Stomach (tissue), 8 donors: ENCODE measurements at regions not wholly inside any gene's neighbourhood (a gene's known extent, or its start where the extent isn't known, plus 50 kb on each side); places are given as distances from the start of the nearest gene placed in this dataset.

Source experiments
- DNase-seq, 2 donors: peaks; one replicate each; pipeline versions ENCODE4 v3.0.0 to v3.0.0-alpha.2; 2013 to 2019
- H3K27ac ChIP-seq, 5 donors: fragments of 200-600 bp in 4 of 5; sonication (generic) in 4 of 5; one replicate each; pipeline ENCODE4 v1.5.1; 2013 to 2019; ENCODE audit warnings: mild to moderate bottlenecking in 1 of 5, moderate library complexity in 1 of 5
- H3K27me3 ChIP-seq, 3 donors: fragments of 200-600 bp; sonication (generic); one replicate each; pipeline ENCODE4 v1.5.1; 2017 to 2019; ENCODE audit warnings: mixed run types in 1 of 3
- H3K36me3 ChIP-seq, 4 donors: fragments of 200-600 bp; sonication (generic); 1 replicate in 3 of 4; 2 replicates in 1 of 4; pipeline ENCODE4 v1.5.1; 2016 to 2019
- H3K4me1 ChIP-seq, 4 donors: fragments of 200-600 bp; sonication (generic); one replicate each; pipeline ENCODE4 v1.5.1; 2016 to 2019
- H3K4me3 ChIP-seq, 4 donors: fragments of 200-600 bp; sonication (generic) in 3 of 4; one replicate each; pipeline ENCODE4 v1.5.1; 2016 to 2019; ENCODE audit warnings: mild to moderate bottlenecking in 1 of 4
- H3K9me3 ChIP-seq, 4 donors: fragments of 200-600 bp; sonication (generic); one replicate each; pipeline ENCODE4 v1.5.1; 2016 to 2019
- EP300 ChIP-seq: sonication (generic); formaldehyde crosslinking; IDR thresholded peaks from one replicate; pipeline ENCODE4 v1.6.1; 2017; ENCODE audit warnings: antibody characterized with exemption
- POLR2A ChIP-seq, 4 donors: fragments of 450-650 bp; IDR thresholded peaks; one replicate each; pipeline ENCODE4 v1.6.1; 2016; ENCODE audit warnings: antibody characterized with exemption in 4 of 4, control low read depth in 2 of 4, mild to moderate bottlenecking in 1 of 4, moderate library complexity in 1 of 4
- POLR2AphosphoS5 ChIP-seq, 3 donors: sonication (generic); formaldehyde crosslinking; IDR thresholded peaks; one replicate each; pipeline ENCODE4 v1.6.1; 2016; ENCODE audit warnings: antibody characterized with exemption in 3 of 3
- WGBS, 5 donors: extraction: QIAGEN DNeasy Blood & Tissue Kit in 3 of 5; methylation state at CpG; one replicate each; pipeline versions ENCODE4 v1.1.5 to v1.1.7; 2013 to 2018; 5-methylcytosine and 5-hydroxymethylcytosine counted together
- intact Hi-C: fragments of 100-400 bp; cut with DNase I; formaldehyde crosslinking; loops from one replicate; pipeline ENCODE4 v1.15.1; 2023; ENCODE audit warnings: low total_unique reads
- TF ChIP-seq, protein P1 (sequence below), 7 experiments: fragments of 450-650 bp in 4 of 7; fragments of 200-600 bp in 3 of 7; sonication (generic) in 3 of 7; IDR thresholded peaks; one replicate each; pipeline ENCODE4 v1.5.1; 2016 to 2019; ENCODE audit warnings: antibody characterized with exemption in 7 of 7, control low read depth in 2 of 7, mild to moderate bottlenecking in 1 of 7
- donor health status: healthy with polysubstance abuse.
- donor health status: Bipolar disorder and iron deficiency.
- donor health status: healthy.

DNA sequence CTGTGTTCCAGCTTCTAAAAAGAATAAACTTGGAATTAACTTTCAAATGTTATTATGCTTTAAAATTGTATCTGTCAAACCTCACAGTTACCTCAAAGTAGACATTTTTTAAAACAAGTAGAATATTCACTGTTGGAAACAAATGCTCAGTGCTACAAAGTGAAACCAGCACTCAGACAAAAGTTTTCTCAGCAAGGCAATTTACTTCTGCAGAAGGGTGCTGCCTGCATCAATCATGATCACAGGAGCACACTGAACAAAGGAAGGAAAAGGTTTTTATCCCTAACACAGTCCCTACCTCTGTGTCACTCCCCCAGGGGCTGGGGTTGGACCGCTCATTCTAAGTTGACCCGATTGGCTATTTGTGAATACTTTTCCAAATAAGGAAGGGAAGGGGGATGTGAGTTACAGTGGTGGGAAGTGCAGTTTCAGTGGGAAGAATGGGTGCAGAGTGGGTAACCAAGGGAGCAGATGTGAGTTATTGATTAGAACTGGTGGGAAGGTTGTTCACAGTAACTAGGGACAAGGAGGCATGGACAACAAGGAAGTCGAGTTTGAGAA, 63.0 kb upstream of the CDK20 start:
- Histone ChIP-seq H3K4me3 (no peak overlapping the region), H3K27ac (no peak overlapping the region), H3K9me3 (peaks cover 6 to 35% (median 25%) of the 10 kb centered on the region in 4 donors), H3K36me3 (no peaks in the 10 kb centered on the region), H3K4me1 (no peaks in the 10 kb centered on the region), H3K27me3 (no peaks in the 10 kb centered on the region)
- intact Hi-C loops = no loop called here
- DNase-seq = no peak
- no peak for TF ChIP-seq POLR2AphosphoS5 (IDR thresholded peaks at IDR 0.05)
- TF ChIP-seq, protein P1, sequence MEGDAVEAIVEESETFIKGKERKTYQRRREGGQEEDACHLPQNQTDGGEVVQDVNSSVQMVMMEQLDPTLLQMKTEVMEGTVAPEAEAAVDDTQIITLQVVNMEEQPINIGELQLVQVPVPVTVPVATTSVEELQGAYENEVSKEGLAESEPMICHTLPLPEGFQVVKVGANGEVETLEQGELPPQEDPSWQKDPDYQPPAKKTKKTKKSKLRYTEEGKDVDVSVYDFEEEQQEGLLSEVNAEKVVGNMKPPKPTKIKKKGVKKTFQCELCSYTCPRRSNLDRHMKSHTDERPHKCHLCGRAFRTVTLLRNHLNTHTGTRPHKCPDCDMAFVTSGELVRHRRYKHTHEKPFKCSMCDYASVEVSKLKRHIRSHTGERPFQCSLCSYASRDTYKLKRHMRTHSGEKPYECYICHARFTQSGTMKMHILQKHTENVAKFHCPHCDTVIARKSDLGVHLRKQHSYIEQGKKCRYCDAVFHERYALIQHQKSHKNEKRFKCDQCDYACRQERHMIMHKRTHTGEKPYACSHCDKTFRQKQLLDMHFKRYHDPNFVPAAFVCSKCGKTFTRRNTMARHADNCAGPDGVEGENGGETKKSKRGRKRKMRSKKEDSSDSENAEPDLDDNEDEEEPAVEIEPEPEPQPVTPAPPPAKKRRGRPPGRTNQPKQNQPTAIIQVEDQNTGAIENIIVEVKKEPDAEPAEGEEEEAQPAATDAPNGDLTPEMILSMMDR (IDR thresholded peaks at IDR 0.05) = no peak
- whole genome bisulfite sequencing, 5 donors = 82 to 95% (median 91%) methylated on average over 3 of the region's 3 CpGs

DNA sequence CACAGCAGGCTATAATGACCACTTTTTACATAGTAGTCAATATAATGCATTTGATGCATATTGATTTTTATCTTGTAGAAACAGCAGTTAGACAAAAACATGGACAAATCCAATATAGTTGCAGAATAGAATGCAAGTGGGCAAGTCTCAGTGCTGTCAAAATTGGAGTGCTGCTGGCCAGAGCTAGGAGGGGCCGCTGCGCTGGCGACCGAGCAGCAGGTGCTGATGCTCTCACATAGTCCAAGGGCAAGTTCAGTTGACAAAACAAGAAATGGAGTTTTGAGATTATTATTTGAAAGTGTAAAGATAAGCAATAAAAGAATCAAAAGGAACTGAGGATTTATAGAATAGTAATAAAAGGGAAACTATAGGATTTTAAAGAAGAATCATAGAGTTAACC, 60.6 kb upstream of the CDK20 start:
- Histone ChIP-seq H3K27me3 (peaks cover 0 to 4% (median 0%) of the 10 kb centered on the region in 3 donors), H3K4me3 (no peak overlapping the region), H3K36me3 (no peaks in the 10 kb centered on the region), H3K4me1 (no peaks in the 10 kb centered on the region), H3K27ac (no peak overlapping the region), H3K9me3 (peaks cover 6 to 35% (median 25%) of the 10 kb centered on the region in 4 donors)
- 89 to 98% (median 94%) methylated on average over 4 of the region's 4 CpGs for WGBS, 5 donors
- TF ChIP-seq, protein P1 (IDR thresholded peaks at IDR 0.05) = no peak
- TF ChIP-seq POLR2AphosphoS5 (IDR thresholded peaks at IDR 0.05) (no peak), POLR2A (IDR thresholded peaks at IDR 0.05) (no peak), EP300 (no peak)
- intact Hi-C loops = no loop called here
- no peak for DNase-seq

DNA sequence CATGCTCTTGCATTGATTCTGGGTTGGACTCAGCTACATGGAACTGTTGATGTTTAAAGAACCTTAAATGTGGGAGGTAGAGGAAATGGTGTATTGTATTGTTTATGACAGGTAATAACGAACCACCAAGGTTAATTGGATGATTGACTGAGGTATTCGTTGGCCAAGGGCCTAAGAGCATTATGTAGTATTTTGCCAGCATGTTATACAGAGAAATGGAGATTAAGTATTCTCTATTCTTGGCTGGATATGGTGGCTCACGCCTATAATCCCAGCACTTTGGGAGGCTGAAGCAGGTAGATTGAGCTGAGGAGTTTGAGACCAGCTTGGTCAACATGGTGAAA, 59.0 kb upstream of the CDK20 start:
- peaks cover 0 to 4% (median 0%) of the 10 kb centered on the region in 3 donors for H3K27me3 ChIP-seq
- no peak overlapping the region for H3K27ac ChIP-seq
- DNase-seq = no peak
- WGBS, 5 donors = 69 to 77% (median 71%) methylated on average over 3 of the region's 3 CpGs
- intact Hi-C loops = no loop called here
- peaks cover 6 to 29% (median 22%) of the 10 kb centered on the region in 4 donors for H3K9me3 ChIP-seq
- no peak overlapping the region for H3K4me3 ChIP-seq
- H3K36me3 ChIP-seq = no peaks in the 10 kb centered on the region
- TF ChIP-seq EP300 (no peak), POLR2AphosphoS5 (IDR thresholded peaks at IDR 0.05) (no peak)
- TF ChIP-seq, protein P1 (IDR thresholded peaks at IDR 0.05) = no peak
- H3K4me1 ChIP-seq = no peaks in the 10 kb centered on the region

DNA sequence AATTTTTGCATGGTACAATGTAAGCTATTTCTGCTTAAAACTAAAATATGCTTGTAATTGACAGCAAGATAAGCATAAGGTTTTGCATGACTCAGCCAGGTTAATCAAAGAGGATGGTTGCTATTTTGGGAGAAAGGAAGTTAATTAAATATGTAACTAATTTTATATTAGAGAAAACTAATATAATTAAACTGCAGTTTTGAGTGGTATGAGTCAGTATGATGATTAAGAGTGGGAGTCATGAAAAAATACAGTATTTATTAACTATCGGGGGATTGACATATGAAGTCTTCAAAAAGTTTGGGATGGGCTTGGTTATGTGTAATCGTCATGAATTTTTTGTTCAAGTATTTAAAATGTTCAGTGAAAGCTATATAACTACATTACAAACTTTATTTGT, 54.0 kb upstream of the CDK20 start:
- no peak for TF ChIP-seq POLR2A (IDR thresholded peaks at IDR 0.05)
- no peak for TF ChIP-seq EP300
- TF ChIP-seq, protein P1 (IDR thresholded peaks at IDR 0.05) = no peak
- no peak for TF ChIP-seq POLR2AphosphoS5 (IDR thresholded peaks at IDR 0.05)
- Histone ChIP-seq H3K27me3 (peaks cover 0 to 4% (median 0%) of the 10 kb centered on the region in 3 donors), H3K9me3 (no peaks in the 10 kb centered on the region), H3K4me1 (no peaks in the 10 kb centered on the region), H3K27ac (no peak overlapping the region), H3K4me3 (no peak overlapping the region), H3K36me3 (no peaks in the 10 kb centered on the region)
- intact Hi-C loops = no loop called here
- 83 to 98% (median 90%) methylated on average over 2 of the region's 2 CpGs for WGBS, 5 donors
- DNase-seq = no peak
